H1 (cell line): ENCODE measurements at regions not wholly inside any gene's neighbourhood (a gene's known extent, or its start where the extent isn't known, plus 50 kb on each side); places are given as distances from the start of the nearest gene placed in this dataset.

ENCODE experiments used
- BCL11A ChIP-seq, 2 experiments: IDR thresholded peaks; one replicate each; pipeline ENCODE4 v1.6.1; 2011; ENCODE audit warnings: low read depth in 2 of 2, low read length in 2 of 2, mild to moderate bottlenecking in 2 of 2
- EZH2 ChIP-seq: fragments of 200-600 bp; sonication (generic); IDR thresholded peaks from 2 replicates; pipeline ENCODE4 v1.7.1; 2012; ENCODE audit warnings: low read depth, mild to moderate bottlenecking, moderate library complexity, low read length, inconsistent platforms; ENCODE audit not compliant: severe bottlenecking
- POLR2AphosphoS5 ChIP-seq: IDR thresholded peaks from 2 replicates; pipeline ENCODE4 v1.6.1; 2011; ENCODE audit warnings: low read depth, low read length
- SP4 ChIP-seq: IDR thresholded peaks from 2 replicates; pipeline ENCODE4 v1.6.1; 2012; ENCODE audit warnings: low read length, inconsistent platforms
- SUZ12 ChIP-seq: fragments of 200-600 bp; sonication (generic); IDR thresholded peaks from 2 replicates; pipeline ENCODE4 v1.6.1; 2012; ENCODE audit warnings: mild to moderate bottlenecking, inconsistent platforms, low read length, moderate library complexity, mixed read lengths
- TAF1 ChIP-seq: IDR thresholded peaks from 2 replicates; pipeline ENCODE4 v1.6.1; 2011; ENCODE audit warnings: mild to moderate bottlenecking, low read depth, low read length
- YY1 ChIP-seq: IDR thresholded peaks from 2 replicates; pipeline ENCODE4 v1.6.1; 2011; ENCODE audit warnings: low read depth, mild to moderate bottlenecking, low read length
- TF ChIP-seq, protein P1 (sequence below), 3 experiments: IDR thresholded peaks; 1 replicate in 2 of 3; 2 replicates in 1 of 3; pipeline versions ENCODE4 v1.5.1 to v1.6.1; 2011; ENCODE audit warnings: low read length in 3 of 3, mild to moderate bottlenecking in 3 of 3, inconsistent platforms in 2 of 3, low read depth in 1 of 3, moderate library complexity in 1 of 3; ENCODE audit not compliant: insufficient read depth in 1 of 3; ENCODE audit errors: control extremely low read depth in 1 of 3

GRCh38 chr3:144809380-144809779, 837.8 kb downstream of the DIPK2A start:
- no peak for TF ChIP-seq EZH2
- TF ChIP-seq, protein P1, sequence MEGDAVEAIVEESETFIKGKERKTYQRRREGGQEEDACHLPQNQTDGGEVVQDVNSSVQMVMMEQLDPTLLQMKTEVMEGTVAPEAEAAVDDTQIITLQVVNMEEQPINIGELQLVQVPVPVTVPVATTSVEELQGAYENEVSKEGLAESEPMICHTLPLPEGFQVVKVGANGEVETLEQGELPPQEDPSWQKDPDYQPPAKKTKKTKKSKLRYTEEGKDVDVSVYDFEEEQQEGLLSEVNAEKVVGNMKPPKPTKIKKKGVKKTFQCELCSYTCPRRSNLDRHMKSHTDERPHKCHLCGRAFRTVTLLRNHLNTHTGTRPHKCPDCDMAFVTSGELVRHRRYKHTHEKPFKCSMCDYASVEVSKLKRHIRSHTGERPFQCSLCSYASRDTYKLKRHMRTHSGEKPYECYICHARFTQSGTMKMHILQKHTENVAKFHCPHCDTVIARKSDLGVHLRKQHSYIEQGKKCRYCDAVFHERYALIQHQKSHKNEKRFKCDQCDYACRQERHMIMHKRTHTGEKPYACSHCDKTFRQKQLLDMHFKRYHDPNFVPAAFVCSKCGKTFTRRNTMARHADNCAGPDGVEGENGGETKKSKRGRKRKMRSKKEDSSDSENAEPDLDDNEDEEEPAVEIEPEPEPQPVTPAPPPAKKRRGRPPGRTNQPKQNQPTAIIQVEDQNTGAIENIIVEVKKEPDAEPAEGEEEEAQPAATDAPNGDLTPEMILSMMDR (IDR thresholded peaks at IDR 0.05; ENCODE audit: control extremely low read depth in 1 of 3, insufficient read depth in 1 of 3, low read depth in 1 of 3, low read length in 3 of 3), result no peak
- TF ChIP-seq YY1, result no peak
- TF ChIP-seq SUZ12, result no peak
- no peak for TF ChIP-seq POLR2AphosphoS5
- TF ChIP-seq SP4, result no peak
- TF ChIP-seq TAF1, result no peak
- TF ChIP-seq BCL11A (IDR thresholded peaks at IDR 0.05; ENCODE audit: low read depth in 2 of 2, low read length in 2 of 2), result no peak
